HG02885 (cell line): ENCODE measurements at regions not wholly inside any gene's neighbourhood (a gene's known extent, or its start where the extent isn't known, plus 50 kb on each side); places are given as distances from the start of the nearest gene placed in this dataset.

Experiments used
- ATAC-seq: cut with Tn5 transposase; IDR thresholded peaks from one replicate; pipeline ENCODE4 v1.9.1; 2021; ENCODE audit warnings: mild to moderate bottlenecking; ENCODE audit not compliant: unreplicated experiment, poor library complexity

- no peak for ATAC-seq
Measured at GRCh38 chr12:66837311-66837627, 158.4 kb upstream of the GRIP1 start.

- no peak for ATAC-seq
Measured at GRCh38 chr12:66838366-66838765, 159.5 kb upstream of the GRIP1 start.

GRCh38 chr12:66848967-66849366, 170.1 kb upstream of the GRIP1 start:
- ATAC-seq, result no peak

GRCh38 chr12:66851134-66851533, 172.3 kb upstream of the GRIP1 start:
- no peak for ATAC-seq

GRCh38 chr12:66852091-66852490, 173.2 kb upstream of the GRIP1 start:
- no peak for ATAC-seq

- ATAC-seq, result no peak
Measured at GRCh38 chr12:66852765-66853164, 173.9 kb upstream of the GRIP1 start.

GRCh38 chr12:66859751-66860440, 181.0 kb upstream of the GRIP1 start:
- no peak for ATAC-seq

GRCh38 chr12:66860752-66861750, 182.2 kb upstream of the GRIP1 start:
- peak; percentile 84 for ATAC-seq

GRCh38 chr12:66862356-66862985, 183.6 kb upstream of the GRIP1 start:
- no peak for ATAC-seq

- ATAC-seq, result no peak
Measured at GRCh38 chr12:66863276-66863675, 184.4 kb upstream of the GRIP1 start.

GRCh38 chr12:66877925-66878324, 199.0 kb upstream of the GRIP1 start:
- ATAC-seq, result no peak

GRCh38 chr12:66879409-66879808, 200.5 kb upstream of the GRIP1 start:
- no peak for ATAC-seq

GRCh38 chr12:66881386-66881785, 202.5 kb upstream of the GRIP1 start:
- ATAC-seq, result no peak

GRCh38 chr12:66884091-66884490, 205.2 kb upstream of the GRIP1 start:
- ATAC-seq, result no peak

GRCh38 chr12:66885115-66885875, 206.4 kb upstream of the GRIP1 start:
- no peak for ATAC-seq

- no peak for ATAC-seq
Measured at GRCh38 chr12:66896797-66897196, 217.9 kb upstream of the GRIP1 start.

GRCh38 chr12:66898700-66899469, 220.0 kb upstream of the GRIP1 start:
- no peak for ATAC-seq

GRCh38 chr12:66899588-66899987, 220.7 kb upstream of the GRIP1 start:
- peak; percentile 32 for ATAC-seq

GRCh38 chr12:66900616-66901015, 221.7 kb upstream of the GRIP1 start:
- ATAC-seq, result no peak
